Stimulated activated CD8-positive, alpha-beta memory T cell treated with anti-CD3 and anti-CD28 coated beads, Interleukin-15, amount 100 ng/mL, for 24 hours (primary cell): ENCODE measurements at regions not wholly inside any gene's neighbourhood (a gene's known extent, or its start where the extent isn't known, plus 50 kb on each side); places are given as distances from the start of the nearest gene placed in this dataset.

Source experiments
- DNase-seq: peaks from one replicate; pipeline ENCODE4 v3.0.0-alpha.2; 2020; ENCODE audit warnings: low read depth

DNA sequence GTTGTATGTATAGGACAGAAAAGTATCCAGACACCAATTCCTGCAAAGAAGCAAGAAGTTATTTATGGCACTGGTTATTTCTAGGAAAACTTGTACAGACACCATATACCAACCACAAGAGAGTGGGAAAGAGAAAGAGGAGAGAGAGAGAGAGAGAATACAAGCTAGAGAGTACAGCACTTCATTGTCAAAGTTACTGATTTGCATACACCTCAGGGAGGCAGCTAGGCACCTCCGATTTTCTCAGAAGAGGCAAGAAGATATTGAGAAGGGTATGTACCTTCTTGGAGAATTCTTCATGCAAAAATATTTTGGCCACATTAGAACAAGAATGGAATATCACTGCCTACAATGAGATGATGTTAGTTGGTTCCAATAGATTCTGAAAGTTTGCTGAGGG lies 333.9 kb upstream of the PIK3C3 start:
- DNase-seq, result no peak

DNA sequence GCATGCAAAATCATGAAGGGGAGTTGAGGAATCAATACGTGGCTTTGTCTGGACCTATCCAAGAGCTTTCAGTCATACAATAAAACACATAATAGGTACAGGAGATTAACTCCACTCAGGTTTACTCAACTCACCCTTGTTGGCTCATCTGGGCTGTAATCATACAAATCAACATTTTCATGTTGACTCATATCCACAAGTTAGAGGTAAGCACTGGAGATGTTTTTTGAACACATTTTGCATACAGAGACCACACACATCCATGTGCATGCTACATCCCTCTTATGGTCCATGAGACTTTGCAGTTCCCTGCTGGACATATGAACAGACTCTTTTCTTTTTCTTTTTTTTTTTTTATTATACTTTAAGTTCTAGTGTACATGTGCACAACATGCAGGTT lies 336.9 kb upstream of the PIK3C3 start:
- no peak for DNase-seq

DNA sequence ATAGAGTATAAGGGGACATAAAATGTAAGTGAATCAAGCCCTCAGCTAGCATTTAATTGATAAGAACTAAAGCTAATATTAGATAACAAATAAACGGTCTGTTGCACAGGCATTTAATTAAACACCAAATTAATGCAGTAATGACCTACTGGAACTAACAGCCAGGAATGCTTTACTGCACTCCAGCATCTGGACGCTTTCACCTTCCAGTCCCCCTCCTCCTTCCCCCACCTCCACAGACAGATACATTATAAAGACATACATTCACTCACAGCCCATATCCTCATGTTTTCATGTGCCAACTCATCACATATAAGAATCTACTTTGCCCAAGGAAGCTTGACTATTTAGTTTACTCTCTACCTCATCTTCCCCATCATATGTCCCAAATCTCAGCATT lies 337.4 kb upstream of the PIK3C3 start:
- DNase-seq, result no peak

DNA sequence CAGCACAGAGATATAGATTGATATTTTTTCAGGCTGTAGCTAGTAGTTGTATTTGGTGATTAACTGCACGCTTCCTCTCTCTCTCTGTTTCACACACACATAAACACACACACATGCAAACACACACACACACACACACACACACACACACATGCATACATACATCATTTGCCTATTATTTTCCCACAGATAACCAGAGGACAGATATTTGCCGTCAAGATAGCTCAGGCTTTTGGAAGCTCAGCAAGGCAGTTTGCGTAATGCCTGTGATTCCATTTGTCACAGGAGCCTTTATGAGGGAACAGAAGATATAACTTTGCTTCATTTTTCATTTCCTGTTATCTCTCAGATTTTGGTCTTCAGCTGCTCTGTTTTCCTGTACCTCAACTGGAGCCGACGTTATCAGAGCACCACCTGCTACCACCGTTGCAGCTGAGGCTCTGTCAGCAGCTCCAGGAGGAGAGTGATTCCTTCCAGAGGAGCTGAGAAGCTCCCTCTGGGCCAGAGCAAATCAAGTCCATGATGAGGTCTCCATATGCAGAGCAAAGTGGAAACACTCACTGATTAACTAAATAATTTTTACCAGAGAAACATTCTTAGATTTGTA lies 341.9 kb upstream of the PIK3C3 start:
- DNase-seq, result no peak

DNA sequence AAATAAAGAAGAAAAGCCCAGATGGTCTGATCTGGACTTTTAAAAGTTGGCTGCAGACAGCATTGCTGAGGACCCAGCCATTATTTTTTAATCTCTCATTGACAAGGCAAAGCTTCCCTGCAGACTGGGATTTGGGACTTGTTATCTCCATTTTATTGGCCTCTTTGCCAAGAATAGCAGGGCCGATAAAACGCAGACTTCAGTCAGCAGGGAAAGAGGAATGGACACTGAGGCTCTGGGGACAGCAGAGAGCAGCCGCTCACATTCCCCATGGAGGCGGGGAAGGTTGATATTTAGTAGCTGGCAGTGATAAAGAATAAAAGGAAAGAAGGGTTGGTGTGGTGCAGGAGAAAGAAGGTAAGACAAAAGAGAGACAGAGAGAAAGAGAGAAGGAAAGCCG lies 350.1 kb upstream of the PIK3C3 start:
- no peak for DNase-seq

DNA sequence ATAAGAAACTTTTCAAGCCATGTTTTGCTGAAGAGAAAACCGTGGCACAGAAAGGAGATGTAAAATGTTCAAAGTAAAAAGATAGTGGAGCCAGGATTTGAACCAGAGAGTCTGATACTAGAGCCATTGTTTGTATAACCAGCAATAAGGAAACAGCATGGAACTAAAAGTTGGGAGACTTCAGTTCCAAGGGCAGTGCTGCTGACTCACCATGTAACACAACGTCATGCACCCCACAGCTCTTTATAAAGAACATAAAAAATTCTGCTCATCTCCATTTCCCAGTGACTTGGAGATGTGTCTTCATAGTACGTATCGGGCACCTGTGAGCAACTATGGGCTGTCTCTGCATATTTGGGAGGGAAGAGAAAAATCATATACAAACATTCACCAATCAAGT lies 353.0 kb upstream of the PIK3C3 start:
- no peak for DNase-seq

DNA sequence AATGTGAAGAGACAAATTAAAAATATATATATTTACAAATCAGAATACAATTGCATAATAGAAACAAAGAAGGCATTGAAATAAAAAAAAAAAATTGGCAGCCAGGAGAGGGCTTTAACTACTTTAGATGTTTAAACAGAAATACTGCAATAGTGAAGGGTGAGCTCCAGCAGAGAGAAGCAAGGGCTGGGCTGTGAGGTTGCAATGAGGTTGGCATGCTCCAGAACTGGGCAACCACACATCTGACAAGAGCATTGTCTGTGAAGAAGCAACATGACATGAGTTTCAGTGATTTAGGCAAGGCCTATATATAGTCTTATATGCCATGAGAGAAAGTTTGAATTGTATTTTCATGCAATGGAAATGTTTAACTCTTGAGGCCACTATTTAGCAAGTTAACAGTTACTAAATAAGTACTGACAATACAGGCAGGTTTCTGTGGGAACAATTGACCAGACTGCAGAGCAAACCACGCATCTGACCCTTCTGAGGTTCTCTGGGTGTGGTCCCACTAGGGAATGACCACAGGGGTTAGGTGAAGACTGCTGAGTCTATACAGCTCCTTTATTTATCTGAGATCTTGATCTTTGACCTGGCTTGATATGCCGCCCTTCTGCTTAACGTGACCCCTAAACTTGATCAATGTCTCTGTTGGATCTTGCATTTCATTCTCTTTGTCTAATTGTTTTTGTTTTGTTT lies 354.2 kb upstream of the PIK3C3 start:
- DNase-seq, result no peak

DNA sequence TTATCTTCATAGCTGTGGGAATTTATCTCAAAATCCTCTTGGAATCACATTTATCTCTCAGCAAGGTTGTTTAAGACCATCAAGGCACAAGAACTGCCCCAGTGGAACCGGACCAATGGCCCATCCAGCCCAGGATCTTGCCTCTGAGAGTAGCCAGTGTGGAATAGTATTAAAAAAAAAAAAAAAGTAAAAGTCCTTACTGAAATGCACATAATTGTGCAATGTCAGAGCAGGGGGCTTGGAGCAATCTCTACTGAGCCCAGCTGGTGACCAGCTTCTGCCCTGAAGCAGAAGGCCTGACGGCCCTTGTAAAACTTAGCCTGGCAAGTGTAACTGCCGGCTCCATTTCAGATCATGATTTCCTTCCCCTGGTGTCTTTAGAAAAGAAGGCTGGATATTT lies 355.6 kb upstream of the PIK3C3 start:
- DNase-seq, result no peak

DNA sequence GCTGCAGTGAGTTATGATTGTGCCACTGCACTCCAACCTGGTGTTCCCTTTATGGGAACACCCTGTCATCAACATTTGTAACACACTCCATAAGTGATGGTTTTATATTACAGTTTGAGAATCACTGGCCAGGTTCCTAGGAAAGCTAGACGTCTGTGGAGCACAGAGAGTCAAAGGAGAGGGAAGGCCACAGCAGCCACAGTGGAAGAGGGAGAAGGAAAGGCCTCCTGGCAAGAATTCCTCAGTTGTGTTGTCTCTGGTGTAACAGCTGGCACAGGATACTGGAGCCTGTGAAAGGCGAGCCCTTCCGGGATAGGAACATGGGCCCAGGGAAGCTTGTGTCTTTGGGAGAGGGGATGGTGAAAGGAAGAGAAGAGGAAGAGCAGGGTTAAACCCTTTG lies 360.5 kb upstream of the PIK3C3 start:
- DNase-seq, result no peak

DNA sequence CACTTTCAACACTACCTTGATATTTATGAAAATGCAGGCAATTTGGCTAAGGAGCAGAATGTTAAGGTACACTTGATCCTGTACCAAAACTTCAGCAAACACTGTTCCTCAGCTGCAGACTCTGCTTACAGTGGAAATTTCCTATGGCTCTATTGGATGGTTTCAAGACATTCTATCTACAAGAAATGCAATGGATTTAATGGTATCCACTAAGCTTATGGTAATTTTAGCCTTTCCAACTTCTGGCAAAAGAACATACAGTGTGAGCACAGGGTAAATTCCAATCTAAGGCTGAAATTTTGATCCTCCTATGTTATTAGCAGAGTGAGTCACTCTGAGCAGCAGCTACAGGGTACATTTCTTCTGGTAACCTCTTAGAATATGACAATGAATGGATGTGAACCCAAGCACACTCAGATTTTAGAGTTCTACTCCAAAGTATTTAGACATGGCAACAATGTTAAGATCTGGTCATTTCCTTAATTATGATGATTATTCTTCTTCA lies 361.8 kb upstream of the PIK3C3 start:
- DNase-seq, result no peak

DNA sequence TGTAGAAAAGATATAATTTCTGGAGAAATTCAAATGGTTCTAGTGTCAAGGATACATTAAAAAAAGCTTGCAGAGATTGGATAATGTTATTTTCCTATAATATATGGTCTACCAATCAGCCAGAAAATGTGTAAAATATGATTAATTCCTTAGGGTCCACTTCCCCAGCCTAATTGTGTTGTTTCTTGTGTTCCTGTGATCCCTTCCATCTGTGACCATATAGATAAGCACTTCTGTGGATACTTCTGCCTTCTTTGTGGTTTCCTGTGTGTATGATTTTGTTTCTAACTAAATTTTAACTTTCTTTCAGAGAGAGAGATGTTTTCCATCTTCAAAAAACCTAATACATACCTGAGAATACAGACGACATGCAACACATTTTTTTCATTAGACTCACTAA lies 367.1 kb upstream of the PIK3C3 start:
- no peak for DNase-seq

DNA sequence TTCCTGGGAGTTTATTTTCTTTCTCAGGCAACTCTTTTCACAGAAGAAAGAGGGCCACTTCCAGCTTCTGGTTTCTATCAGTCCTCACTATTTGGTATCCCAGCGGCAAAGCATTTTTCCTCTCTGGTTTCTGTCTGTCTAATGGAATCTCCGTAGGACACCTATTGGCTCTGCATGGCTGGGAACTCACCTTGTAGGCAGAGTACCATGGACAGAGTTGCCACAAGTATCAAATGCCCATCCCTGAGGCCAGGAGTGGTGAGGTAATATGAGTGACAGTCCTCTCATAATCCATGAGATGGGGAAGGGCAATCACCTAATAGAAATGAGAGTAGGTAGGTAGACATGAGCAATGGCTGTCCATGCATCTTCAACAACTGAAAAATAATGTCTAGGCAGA lies 369.5 kb upstream of the PIK3C3 start:
- DNase-seq, result no peak

DNA sequence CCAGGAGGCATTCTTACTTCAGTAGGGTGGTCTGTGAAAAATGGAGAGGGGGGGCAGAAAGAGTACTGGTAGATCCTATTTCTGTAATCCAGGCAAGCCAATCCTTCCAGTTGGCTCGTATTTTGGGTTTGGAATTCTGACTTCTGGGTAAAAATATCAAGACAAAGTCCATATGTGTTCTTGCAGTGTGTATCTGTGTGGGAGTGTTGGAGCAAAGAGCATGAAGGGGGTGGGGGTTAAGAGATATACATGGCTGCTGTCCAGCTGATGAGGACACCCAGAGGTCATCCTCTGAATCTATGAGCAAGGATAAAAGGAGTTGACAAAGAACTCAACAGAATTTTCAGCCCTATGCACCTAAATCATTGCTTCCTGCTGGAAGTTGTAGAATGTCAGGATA lies 375.8 kb upstream of the PIK3C3 start:
- DNase-seq, result no peak

DNA sequence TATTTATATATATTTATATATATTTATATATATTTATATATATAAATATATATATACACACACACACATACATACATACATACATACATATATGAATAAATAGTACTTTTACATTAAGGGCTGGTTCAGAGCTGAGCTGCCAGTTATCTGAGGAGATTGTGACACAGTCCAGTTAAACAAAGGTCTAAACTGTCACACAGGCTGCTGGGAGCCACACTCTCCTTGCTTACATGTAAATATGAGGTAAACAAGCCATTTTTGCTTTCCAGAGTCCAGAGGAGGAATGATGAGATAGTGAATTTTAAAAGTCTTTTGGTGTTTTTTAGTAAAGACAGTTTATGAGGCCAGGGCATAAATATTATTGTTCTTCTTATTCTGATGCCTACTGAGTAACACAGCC lies 377.5 kb upstream of the PIK3C3 start:
- DNase-seq, result no peak

DNA sequence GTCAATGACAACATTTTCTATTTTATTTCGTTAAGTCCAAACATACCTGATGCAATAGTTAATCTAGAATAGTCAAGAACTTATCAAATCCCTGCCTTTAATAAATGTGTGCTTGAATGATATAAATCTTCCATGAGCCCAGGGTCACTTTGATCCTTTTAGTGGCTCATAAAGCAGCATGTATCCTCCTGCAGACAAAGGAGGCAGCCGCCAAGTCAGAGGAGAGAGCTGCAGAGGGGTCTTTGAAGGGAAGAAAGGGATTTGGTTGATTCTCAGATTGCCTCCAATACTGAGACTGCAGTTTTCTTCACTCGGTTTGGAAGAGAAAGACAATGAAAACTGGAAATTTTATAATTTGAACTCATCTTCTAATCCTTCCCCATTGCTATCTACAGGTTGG lies 378.4 kb upstream of the PIK3C3 start:
- DNase-seq, result no peak

DNA sequence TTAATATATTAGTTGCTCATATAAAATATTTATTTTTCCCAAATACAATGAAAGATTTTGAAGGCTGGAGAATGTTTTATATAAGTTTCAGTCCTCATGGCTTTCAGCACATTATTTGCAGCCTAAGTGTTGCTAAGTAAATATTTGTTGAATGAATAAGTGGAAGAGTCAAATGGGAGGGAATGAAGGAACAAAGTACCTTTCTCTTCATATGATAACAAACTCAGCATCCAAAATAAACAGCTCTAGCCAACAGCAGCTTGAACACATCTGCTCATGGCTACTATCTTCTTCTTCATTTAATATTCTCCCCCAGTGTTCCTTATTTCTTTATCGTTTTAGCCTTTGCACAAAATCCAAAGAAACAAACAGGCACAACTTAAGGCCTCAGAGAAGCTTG lies 385.2 kb upstream of the PIK3C3 start:
- no peak for DNase-seq

DNA sequence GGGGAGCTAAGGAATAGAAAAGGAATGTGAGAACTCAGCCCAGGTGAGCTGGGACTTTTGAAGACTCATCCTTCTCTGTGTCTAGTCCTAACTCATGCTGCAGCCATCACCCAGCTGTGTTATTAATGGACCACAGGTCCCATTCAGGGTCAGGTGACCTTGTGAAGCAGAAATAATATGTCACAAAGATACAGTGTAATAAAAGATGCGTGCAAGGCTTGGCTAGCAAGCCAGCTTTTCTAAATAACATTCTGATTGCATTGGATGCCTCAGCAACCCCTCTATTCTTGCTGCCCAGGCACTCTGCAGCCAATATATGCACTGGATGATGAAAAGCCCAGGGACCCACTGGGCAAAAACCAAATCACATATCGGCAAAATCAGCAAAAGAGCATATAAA lies 393.1 kb upstream of the PIK3C3 start:
- DNase-seq, result no peak

DNA sequence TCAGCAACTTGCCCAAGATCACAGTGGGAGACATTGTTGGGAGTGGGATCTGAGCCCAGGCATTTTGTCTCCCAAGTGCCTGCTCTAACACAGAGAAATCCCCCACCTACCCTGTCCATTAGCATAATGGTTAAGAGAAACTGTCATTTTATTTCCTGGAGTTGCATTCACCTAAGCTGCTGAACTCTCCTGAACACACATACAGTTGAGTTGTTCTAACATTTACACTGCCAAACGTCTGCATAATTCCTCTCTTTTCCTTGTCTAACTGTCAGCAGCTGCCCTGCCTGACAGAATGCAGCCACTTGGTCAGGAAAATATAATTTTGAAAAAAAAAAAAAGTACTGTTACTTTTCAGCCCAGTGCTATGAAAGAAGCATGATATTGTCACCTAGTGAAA lies 396.3 kb upstream of the PIK3C3 start:
- no peak for DNase-seq

DNA sequence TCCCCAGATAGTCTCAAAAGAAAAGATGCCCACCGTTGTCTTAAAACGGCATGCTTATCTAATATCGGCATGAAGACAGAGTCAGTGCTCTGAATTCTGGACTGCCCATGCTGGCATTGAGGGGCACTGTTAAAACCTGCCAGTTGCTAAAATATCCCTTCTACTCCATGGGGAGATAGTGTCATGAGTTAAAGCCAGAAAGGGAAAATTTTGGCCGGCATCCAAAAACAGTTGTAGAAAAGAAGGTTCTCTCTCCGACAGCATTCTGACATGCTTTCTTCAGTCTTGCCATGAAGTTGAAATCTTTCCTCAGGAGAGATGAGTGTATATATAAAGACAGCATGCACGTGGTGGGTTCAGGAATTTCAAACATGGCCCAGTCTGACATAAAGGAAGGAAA lies 401.3 kb upstream of the PIK3C3 start:
- no peak for DNase-seq

DNA sequence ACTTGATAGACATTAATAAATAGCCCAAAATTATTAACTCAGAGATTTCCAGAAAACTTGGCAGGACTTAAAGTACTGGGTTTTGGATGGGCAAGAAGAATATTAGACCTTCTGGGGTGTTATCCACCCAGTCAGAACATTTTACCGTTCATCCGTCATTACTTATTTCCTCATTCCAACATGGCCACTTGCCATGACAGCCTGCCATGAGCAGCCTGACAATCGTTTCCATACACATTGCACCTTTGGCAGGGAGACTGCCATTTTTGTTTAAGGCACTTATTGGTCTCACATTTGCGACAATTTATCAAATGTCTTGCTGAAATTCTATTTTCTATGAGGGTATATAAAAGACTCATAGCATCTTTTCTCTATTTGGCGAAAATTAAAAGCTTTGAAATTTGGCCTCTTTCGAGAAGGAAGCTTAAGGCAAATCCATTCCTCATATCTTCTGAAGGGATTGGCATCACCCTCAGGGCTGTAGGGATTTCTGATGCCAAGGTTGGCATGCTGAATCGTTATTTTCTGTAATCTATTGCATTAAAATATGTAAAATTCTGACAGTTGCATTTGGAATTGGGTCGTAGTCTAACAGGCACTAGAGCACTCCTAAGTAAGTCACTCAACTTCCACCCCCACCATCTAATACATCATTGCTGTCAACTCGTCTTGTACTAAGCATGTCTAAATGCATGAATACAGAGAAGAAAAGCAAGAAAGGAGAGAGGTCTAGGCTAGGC lies 406.3 kb upstream of the PIK3C3 start:
- DNase-seq, result no peak

DNA sequence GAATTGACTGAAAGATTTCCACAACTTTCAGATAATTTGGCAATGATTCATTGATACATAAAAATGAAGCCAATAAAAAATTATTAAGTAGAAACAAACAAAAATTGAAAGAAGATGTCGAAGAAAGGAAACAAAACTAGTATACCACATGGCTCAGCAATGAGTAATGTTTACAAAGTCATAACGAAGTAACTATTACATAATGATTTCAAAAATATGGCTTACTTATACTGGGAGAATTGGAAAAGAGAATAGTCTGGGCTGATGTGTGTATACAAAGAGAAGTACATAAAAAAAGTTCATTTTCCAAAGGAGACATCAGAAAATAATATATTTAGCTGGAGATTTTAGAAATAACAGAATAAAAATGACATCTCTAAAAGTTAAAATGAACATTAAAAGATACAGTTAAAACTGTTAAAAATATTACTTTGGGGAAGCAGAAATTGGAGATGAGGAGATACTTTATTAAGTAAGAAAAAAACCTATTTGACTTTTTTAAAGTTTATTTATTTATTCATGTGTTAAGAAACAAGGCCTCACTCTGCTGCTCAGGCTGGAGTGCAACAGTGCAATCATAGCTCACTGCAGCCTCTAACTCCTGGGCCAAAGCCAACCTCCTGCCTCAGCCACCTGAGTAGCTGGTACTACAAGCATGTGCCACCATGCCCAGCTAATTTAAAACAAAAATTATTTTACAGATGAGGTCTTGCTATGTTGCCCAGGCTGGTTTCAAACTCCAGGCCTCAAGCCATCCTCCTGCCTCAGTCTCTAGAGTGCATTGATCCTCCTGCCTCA lies 409.7 kb upstream of the PIK3C3 start:
- DNase-seq, result no peak

DNA sequence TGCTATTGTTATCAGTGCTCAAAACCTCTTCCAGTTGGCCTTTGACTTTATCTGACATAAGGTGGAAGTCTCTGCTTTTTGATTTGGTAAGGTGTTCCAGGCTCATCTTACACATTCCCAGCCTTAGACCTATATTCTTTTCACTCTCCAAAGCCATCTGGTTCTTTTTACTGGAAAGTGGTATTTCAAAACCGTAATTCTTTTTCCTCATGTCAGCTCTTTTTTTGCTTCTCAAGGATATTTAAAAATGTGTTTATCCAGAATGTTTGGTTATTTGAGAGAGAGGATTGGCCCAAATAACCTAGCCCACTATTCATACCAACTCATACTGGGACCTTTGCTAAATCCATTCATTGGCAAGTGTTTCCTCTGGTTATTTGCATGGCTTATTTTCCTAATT lies 411.2 kb upstream of the PIK3C3 start:
- DNase-seq, result no peak
